ENCODE measurements at regions not wholly inside any gene's neighbourhood (a gene's known extent, or its start where the extent isn't known, plus 50 kb on each side); places are given as distances from the start of the nearest gene placed in this dataset.
A peak's percentile ranks its signal among the peaks of the same experiment; 100 is the strongest.

DNA sequence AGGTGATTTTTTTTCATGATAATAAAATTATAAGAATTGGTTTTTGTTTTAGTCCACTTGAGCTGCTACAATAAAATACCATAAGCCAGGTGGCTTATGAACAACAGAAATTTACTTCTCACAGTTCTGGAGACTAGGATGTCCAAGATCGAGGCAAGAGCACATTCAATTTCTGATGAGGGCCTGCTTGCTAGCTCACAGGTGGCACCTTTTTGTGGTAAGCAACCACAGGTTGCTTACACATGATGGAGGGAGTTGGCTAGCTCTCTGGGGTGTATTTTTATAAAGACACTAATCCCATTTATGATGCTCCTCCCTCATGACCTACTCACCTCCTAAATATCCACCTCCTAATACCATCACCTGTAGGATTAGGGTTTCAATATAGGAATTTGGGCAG is 1248.5 kb upstream of the TENM3 start:
- no peak overlapping the region for H2BK15ac ChIP-seq (ENCODE audit: low read depth, poor library complexity, severe bottlenecking)
- H2AFZ ChIP-seq (ENCODE audit: low read depth, low read length), result no peak overlapping the region
- DNase-seq, result no peak
- no peak overlapping the region for H3K9ac ChIP-seq (ENCODE audit: low read length)
- no peak overlapping the region for H3K18ac ChIP-seq (ENCODE audit: low read depth in 1 of 2, low read length in 2 of 2)
- no peak overlapping the region for H4K8ac ChIP-seq (ENCODE audit: low read length)
- H3K4ac ChIP-seq (ENCODE audit: low read depth in 1 of 2, low read length in 2 of 2), result no peak overlapping the region
- no peaks in the 10 kb centered on the region for H3K36me3 ChIP-seq (ENCODE audit: control insufficient read depth in 1 of 2, insufficient read depth in 2 of 2, low read depth in 1 of 2, low read length in 2 of 2)
- H2AK5ac ChIP-seq (ENCODE audit: low read length, severe bottlenecking), result no peak overlapping the region
- H2BK120ac ChIP-seq (ENCODE audit: low read depth, low read length), result no peak overlapping the region
- H3K4me1 ChIP-seq (ENCODE audit: control insufficient read depth, insufficient read depth, low read depth, low read length), result no peaks in the 10 kb centered on the region
- no peak overlapping the region for H3K14ac ChIP-seq (ENCODE audit: low read length in 2 of 2)
- H3K4me3 ChIP-seq (ENCODE audit: insufficient read depth in 1 of 2, low read depth in 1 of 2, low read length in 2 of 2), result no peak overlapping the region
- no peaks in the 10 kb centered on the region for H3K79me1 ChIP-seq (replicated peaks; ENCODE audit: low read length, poor library complexity, severe bottlenecking)
- WGBS, result 89% methylated on average over 1 of the region's 1 CpG
- no peaks in the 10 kb centered on the region for H3K27me3 ChIP-seq (ENCODE audit: control insufficient read depth in 1 of 2, insufficient read depth in 1 of 2, low read length in 2 of 2)
- H3K23ac ChIP-seq (ENCODE audit: low read length in 2 of 2), result no peak overlapping the region
- H2BK12ac ChIP-seq (ENCODE audit: low read length in 2 of 2), result no peak overlapping the region
- no peak overlapping the region for H2BK5ac ChIP-seq (ENCODE audit: low read depth, low read length, poor library complexity, severe bottlenecking)
- peaks cover 3% of the 10 kb centered on the region for H3K9me3 ChIP-seq (ENCODE audit: control insufficient read depth, low read length)
- no peak overlapping the region for H3K27ac ChIP-seq (ENCODE audit: low read length, poor library complexity, severe bottlenecking)
- no peak overlapping the region for H4K91ac ChIP-seq (ENCODE audit: low read length)
- H3K4me2 ChIP-seq (ENCODE audit: low read length, poor library complexity, severe bottlenecking), result no peak overlapping the region

DNA sequence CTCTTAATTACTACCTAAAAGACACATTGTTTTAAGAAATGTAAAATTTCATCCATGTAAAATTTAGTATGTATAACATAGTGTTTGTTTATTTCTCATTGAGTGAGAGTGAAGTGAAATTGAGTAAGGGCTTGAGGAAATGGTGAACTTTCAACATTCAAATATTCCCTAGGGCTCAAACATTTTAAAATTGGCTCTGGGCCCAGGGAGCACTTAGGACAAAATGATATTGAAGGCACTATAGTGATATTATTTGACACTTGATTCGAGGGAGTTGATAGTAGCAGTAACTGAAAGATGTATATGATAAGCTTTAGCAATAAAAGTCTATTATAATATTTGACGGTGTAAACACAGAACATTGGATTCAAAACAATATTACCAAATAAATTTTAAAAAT is 1244.0 kb upstream of the TENM3 start:
- Histone ChIP-seq H3K4ac (ENCODE audit: low read depth in 1 of 2, low read length in 2 of 2) (no peak overlapping the region), H3K79me1 (replicated peaks; ENCODE audit: low read length, poor library complexity, severe bottlenecking) (no peaks in the 10 kb centered on the region), H3K27ac (ENCODE audit: low read length, poor library complexity, severe bottlenecking) (no peak overlapping the region), H2AFZ (ENCODE audit: low read depth, low read length) (no peak overlapping the region), H3K9me3 (ENCODE audit: control insufficient read depth, low read length) (no peaks in the 10 kb centered on the region), H3K4me3 (ENCODE audit: insufficient read depth in 1 of 2, low read depth in 1 of 2, low read length in 2 of 2) (no peak overlapping the region), H3K9ac (ENCODE audit: low read length) (no peak overlapping the region), H3K27me3 (ENCODE audit: control insufficient read depth in 1 of 2, insufficient read depth in 1 of 2, low read length in 2 of 2) (no peaks in the 10 kb centered on the region), H4K91ac (ENCODE audit: low read length) (no peak overlapping the region), H2BK120ac (ENCODE audit: low read depth, low read length) (no peak overlapping the region), H3K4me1 (ENCODE audit: control insufficient read depth, insufficient read depth, low read depth, low read length) (no peaks in the 10 kb centered on the region), H3K36me3 (ENCODE audit: control insufficient read depth in 1 of 2, insufficient read depth in 2 of 2, low read depth in 1 of 2, low read length in 2 of 2) (no peaks in the 10 kb centered on the region), H3K23ac (ENCODE audit: low read length in 2 of 2) (no peak overlapping the region), H2BK15ac (ENCODE audit: low read depth, poor library complexity, severe bottlenecking) (no peak overlapping the region), H3K4me2 (ENCODE audit: low read length, poor library complexity, severe bottlenecking) (no peak overlapping the region), H3K14ac (ENCODE audit: low read length in 2 of 2) (no peak overlapping the region), H4K8ac (ENCODE audit: low read length) (no peak overlapping the region), H3K18ac (ENCODE audit: low read depth in 1 of 2, low read length in 2 of 2) (no peak overlapping the region), H2BK12ac (ENCODE audit: low read length in 2 of 2) (no peak overlapping the region), H2BK5ac (ENCODE audit: low read depth, low read length, poor library complexity, severe bottlenecking) (no peak overlapping the region), H2AK5ac (ENCODE audit: low read length, severe bottlenecking) (no peak overlapping the region)
- no peak for DNase-seq
- WGBS, result 50% methylated on average over 1 of the region's 2 CpGs

DNA sequence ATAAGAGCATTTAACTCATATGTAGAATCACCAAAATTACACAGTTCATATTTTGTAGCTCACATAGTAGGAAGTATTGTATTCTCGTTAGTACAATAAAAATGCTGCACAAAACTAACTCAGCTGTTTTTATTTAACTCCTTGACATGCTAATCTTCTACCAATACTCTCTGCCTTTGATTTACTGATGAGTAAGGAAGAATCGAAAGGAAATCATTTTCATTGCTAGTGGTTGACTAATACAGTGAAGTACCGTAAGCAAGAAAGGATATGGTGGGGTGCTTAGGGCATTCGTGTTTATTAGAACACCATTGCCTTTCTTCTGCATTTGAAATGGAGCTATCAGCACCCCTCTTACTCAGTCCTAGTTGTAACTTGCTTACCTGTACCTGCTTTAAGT is 1239.1 kb upstream of the TENM3 start:
- Histone ChIP-seq H3K18ac (ENCODE audit: low read depth in 1 of 2, low read length in 2 of 2) (no peak overlapping the region), H3K4ac (ENCODE audit: low read depth in 1 of 2, low read length in 2 of 2) (no peak overlapping the region), H3K4me2 (ENCODE audit: low read length, poor library complexity, severe bottlenecking) (no peak overlapping the region), H3K27ac (ENCODE audit: low read length, poor library complexity, severe bottlenecking) (no peak overlapping the region), H3K36me3 (ENCODE audit: control insufficient read depth in 1 of 2, insufficient read depth in 2 of 2, low read depth in 1 of 2, low read length in 2 of 2) (no peaks in the 10 kb centered on the region), H3K9ac (ENCODE audit: low read length) (no peak overlapping the region), H3K9me3 (ENCODE audit: control insufficient read depth, low read length) (no peaks in the 10 kb centered on the region), H3K23ac (ENCODE audit: low read length in 2 of 2) (no peak overlapping the region), H3K27me3 (ENCODE audit: control insufficient read depth in 1 of 2, insufficient read depth in 1 of 2, low read length in 2 of 2) (no peaks in the 10 kb centered on the region), H3K4me3 (ENCODE audit: insufficient read depth in 1 of 2, low read depth in 1 of 2, low read length in 2 of 2) (no peak overlapping the region), H2BK120ac (ENCODE audit: low read depth, low read length) (no peak overlapping the region), H4K8ac (ENCODE audit: low read length) (no peak overlapping the region), H3K79me1 (replicated peaks; ENCODE audit: low read length, poor library complexity, severe bottlenecking) (no peaks in the 10 kb centered on the region), H2AK5ac (ENCODE audit: low read length, severe bottlenecking) (no peak overlapping the region), H2BK15ac (ENCODE audit: low read depth, poor library complexity, severe bottlenecking) (no peak overlapping the region), H4K91ac (ENCODE audit: low read length) (no peak overlapping the region), H2BK5ac (ENCODE audit: low read depth, low read length, poor library complexity, severe bottlenecking) (no peak overlapping the region), H2AFZ (ENCODE audit: low read depth, low read length) (no peak overlapping the region), H3K14ac (ENCODE audit: low read length in 2 of 2) (no peak overlapping the region), H2BK12ac (ENCODE audit: low read length in 2 of 2) (no peak overlapping the region), H3K4me1 (ENCODE audit: control insufficient read depth, insufficient read depth, low read depth, low read length) (no peaks in the 10 kb centered on the region)
- WGBS, result 90% methylated on average over 3 of the region's 4 CpGs
- DNase-seq, result no peak

DNA sequence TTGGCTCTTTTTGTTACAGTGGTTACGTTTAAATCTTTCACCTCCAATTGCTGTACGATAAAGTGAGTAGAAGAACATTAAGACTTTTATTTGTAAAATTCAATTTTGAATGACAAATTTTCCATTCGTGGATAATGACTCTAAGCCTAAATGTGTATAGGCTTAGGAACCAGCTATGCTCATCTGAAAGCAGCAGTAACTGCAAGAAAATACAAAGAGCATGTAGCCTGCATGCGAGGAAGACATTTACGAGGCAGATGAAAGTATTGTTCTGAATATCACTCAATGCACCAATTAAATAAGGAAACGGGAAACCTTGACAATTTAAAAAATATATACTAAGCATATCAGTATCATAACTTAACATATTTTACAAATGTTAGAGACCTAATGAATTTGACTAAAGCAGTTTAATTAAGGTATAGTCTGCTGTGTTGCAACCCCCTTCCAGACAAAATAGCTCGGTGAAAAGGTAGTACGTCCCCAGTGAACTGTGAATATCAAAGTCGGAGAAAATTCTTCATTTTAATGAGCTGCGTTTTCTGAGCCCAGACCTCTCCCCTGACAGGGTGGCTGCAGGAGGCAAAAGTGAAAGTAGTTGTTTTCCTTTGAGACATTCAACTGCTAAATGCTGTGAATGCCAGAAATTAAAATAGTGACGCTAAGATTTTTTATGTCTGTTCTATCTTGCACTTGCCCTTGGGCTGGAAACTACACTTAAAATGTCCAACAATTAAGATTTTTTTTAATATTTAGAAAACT is 1236.5 kb upstream of the TENM3 start:
- H2BK15ac ChIP-seq (ENCODE audit: low read depth, poor library complexity, severe bottlenecking), result no peak overlapping the region
- H3K4me2 ChIP-seq (ENCODE audit: low read length, poor library complexity, severe bottlenecking), result peak overlapping the region; percentile 47
- no peak overlapping the region for H3K23ac ChIP-seq (ENCODE audit: low read length in 2 of 2)
- no peak overlapping the region for H3K14ac ChIP-seq (ENCODE audit: low read length in 2 of 2)
- H3K4ac ChIP-seq (ENCODE audit: low read depth in 1 of 2, low read length in 2 of 2), result no peak overlapping the region
- no peaks in the 10 kb centered on the region for H3K27me3 ChIP-seq (ENCODE audit: control insufficient read depth in 1 of 2, insufficient read depth in 1 of 2, low read length in 2 of 2)
- H2AK5ac ChIP-seq (ENCODE audit: low read length, severe bottlenecking), result no peak overlapping the region
- 63% methylated on average over 5 of the region's 11 CpGs for WGBS
- no peak overlapping the region for H4K91ac ChIP-seq (ENCODE audit: low read length)
- H2AFZ ChIP-seq (ENCODE audit: low read depth, low read length), result no peak overlapping the region
- H3K9ac ChIP-seq (ENCODE audit: low read length), result peak overlapping the region; percentile 76
- no peaks in the 10 kb centered on the region for H3K4me1 ChIP-seq (ENCODE audit: control insufficient read depth, insufficient read depth, low read depth, low read length)
- no peaks in the 10 kb centered on the region for H3K36me3 ChIP-seq (ENCODE audit: control insufficient read depth in 1 of 2, insufficient read depth in 2 of 2, low read depth in 1 of 2, low read length in 2 of 2)
- H3K27ac ChIP-seq (ENCODE audit: low read length, poor library complexity, severe bottlenecking), result no peak overlapping the region
- no peak overlapping the region for H2BK120ac ChIP-seq (ENCODE audit: low read depth, low read length)
- no peak overlapping the region for H2BK5ac ChIP-seq (ENCODE audit: low read depth, low read length, poor library complexity, severe bottlenecking)
- no peak overlapping the region for H4K8ac ChIP-seq (ENCODE audit: low read length)
- H3K79me1 ChIP-seq (replicated peaks; ENCODE audit: low read length, poor library complexity, severe bottlenecking), result no peaks in the 10 kb centered on the region
- DNase-seq, result no peak
- H2BK12ac ChIP-seq (ENCODE audit: low read length in 2 of 2), result no peak overlapping the region
- peaks cover 3% of the 10 kb centered on the region for H3K9me3 ChIP-seq (ENCODE audit: control insufficient read depth, low read length)
- no peak overlapping the region for H3K18ac ChIP-seq (ENCODE audit: low read depth in 1 of 2, low read length in 2 of 2)
- peak overlapping the region in 1 of 2 experiments; percentile 69 for H3K4me3 ChIP-seq (ENCODE audit: insufficient read depth in 1 of 2, low read depth in 1 of 2, low read length in 2 of 2)

All from mesenchymal stem cell (in vitro differentiated cells and primary cell).